Body of pancreas (tissue), 4 donors: ENCODE measurements at regions not wholly inside any gene's neighbourhood (a gene's known extent, or its start where the extent isn't known, plus 50 kb on each side); places are given as distances from the start of the nearest gene placed in this dataset.

Source experiments
- CTCF ChIP-seq, 7 experiments: fragments of 450-650 bp in 4 of 7; fragments of 200-600 bp in 3 of 7; sonication (generic) in 3 of 7; IDR thresholded peaks; one replicate each; pipeline ENCODE4 v1.5.1; 2016 to 2019; ENCODE audit warnings: antibody characterized with exemption in 7 of 7
- POLR2A ChIP-seq, 3 donors: fragments of 450-650 bp; IDR thresholded peaks; one replicate each; pipeline ENCODE4 v1.6.1; 2016; ENCODE audit warnings: antibody characterized with exemption in 3 of 3, mild to moderate bottlenecking in 2 of 3

- no peak for TF ChIP-seq CTCF (IDR thresholded peaks at IDR 0.05)
- no peak for TF ChIP-seq POLR2A (IDR thresholded peaks at IDR 0.05)
Observed at GRCh38 chr4:31539284-31540069, 819.3 kb downstream of the PCDH7 start.
